Adipocyte (in vitro differentiated cells): ENCODE measurements at regions not wholly inside any gene's neighbourhood (a gene's known extent, or its start where the extent isn't known, plus 50 kb on each side); places are given as distances from the start of the nearest gene placed in this dataset.

ENCODE experiments used
- DNase-seq: peaks from one replicate; pipeline ENCODE4 v3.0.0-alpha.2; 2015; ENCODE audit warnings: low read depth
- H3K27me3 ChIP-seq: replicated peaks from 2 replicates; pipeline ENCODE4 v1.7.0; 2013; ENCODE audit warnings: mild to moderate bottlenecking, low read length, moderate library complexity; ENCODE audit not compliant: control insufficient read depth, insufficient read depth
- H3K36me3 ChIP-seq: 2 replicates; pipeline ENCODE4 v1.7.0; 2013; ENCODE audit warnings: low read length, mild to moderate bottlenecking, moderate library complexity; ENCODE audit not compliant: control insufficient read depth, insufficient read depth, severe bottlenecking
- H3K4me1 ChIP-seq: 2 replicates; pipeline ENCODE4 v1.7.0; 2013; ENCODE audit warnings: mild to moderate bottlenecking, low read length, moderate library complexity; ENCODE audit not compliant: control insufficient read depth, insufficient read depth
- H3K4me3 ChIP-seq: 2 replicates; pipeline ENCODE4 v1.7.0; 2013; ENCODE audit warnings: mild to moderate bottlenecking, low read length, moderate library complexity
- H3K9ac ChIP-seq: 2 replicates; pipeline ENCODE4 v1.7.0; 2013; ENCODE audit warnings: mild to moderate bottlenecking, low read length, moderate library complexity
- H3K9me3 ChIP-seq: 2 replicates; pipeline ENCODE4 v1.7.0; 2013; ENCODE audit warnings: mild to moderate bottlenecking, low read length, moderate library complexity; ENCODE audit not compliant: control insufficient read depth

DNA sequence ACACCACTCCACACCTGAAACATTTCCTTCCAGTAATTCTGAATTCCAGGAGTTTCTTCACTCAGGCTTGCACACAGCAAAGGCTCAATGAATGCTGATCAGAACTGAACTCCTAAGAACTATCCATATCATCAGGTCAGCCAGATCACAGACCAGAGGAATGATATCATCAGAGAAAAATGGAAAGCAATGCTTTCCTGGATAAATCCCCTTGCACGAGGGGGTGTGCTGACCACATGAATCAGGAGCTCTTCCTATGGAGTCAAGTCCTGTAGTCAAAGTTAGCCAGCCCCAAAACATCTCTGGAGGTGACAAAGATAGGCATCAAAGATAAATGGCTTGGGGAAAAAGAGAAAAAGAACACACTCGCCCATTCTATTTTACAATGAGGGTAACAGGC is 83.8 kb upstream of the ACVR2A start:
- no peak for DNase-seq

DNA sequence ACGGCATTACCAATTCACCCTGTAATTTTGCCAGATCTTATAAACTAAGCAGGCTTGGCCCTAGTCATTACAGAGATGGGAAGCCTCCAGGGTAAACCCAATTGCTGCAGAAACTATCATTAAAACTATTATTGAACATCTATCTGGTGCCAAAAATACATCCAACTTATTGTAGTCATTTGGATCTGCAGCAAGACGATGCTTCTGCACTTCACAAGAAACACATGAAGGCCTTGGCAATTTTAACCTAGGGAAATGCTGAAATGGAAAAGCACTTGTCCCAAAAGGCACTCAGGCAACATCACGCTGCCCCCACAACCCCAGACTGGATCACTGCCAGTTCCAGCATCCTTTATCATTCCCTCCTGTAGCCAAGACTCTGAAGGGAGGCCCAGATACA is 85.3 kb upstream of the ACVR2A start:
- DNase-seq: no peak
- Histone ChIP-seq H3K4me1 (no peaks in the 10 kb centered on the region), H3K4me3 (no peak overlapping the region), H3K36me3 (no peaks in the 10 kb centered on the region), H3K9me3 (no peaks in the 10 kb centered on the region), H3K27me3 (no peaks in the 10 kb centered on the region), H3K9ac (no peak overlapping the region)

More for the DNA sequence above, 83.8 kb upstream of the ACVR2A start:
- Histone ChIP-seq H3K4me3 (no peak overlapping the region), H3K36me3 (no peaks in the 10 kb centered on the region), H3K27me3 (no peaks in the 10 kb centered on the region), H3K9me3 (no peaks in the 10 kb centered on the region), H3K4me1 (no peaks in the 10 kb centered on the region), H3K9ac (no peak overlapping the region)

DNA sequence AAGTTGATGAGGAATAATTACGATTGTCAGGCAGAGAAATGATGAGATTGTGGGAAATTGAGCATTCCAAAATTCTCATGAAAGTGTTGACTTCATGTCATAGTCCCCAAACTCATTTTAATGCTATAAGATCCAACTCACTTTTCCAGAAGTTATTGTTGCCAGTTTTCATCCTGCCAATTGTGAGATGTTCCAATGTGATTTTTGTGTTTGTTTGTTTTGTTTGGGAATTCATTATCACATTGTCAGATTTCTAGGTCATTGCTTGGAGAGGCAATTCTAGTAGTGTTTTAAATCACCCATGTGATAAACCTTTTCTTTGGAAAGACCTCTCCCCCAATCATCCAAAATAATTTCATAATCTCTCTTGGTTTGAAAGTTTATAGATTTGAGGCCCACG is 86.0 kb upstream of the ACVR2A start:
- no peak overlapping the region for H3K9ac ChIP-seq
- H3K27me3 ChIP-seq: no peaks in the 10 kb centered on the region

DNA sequence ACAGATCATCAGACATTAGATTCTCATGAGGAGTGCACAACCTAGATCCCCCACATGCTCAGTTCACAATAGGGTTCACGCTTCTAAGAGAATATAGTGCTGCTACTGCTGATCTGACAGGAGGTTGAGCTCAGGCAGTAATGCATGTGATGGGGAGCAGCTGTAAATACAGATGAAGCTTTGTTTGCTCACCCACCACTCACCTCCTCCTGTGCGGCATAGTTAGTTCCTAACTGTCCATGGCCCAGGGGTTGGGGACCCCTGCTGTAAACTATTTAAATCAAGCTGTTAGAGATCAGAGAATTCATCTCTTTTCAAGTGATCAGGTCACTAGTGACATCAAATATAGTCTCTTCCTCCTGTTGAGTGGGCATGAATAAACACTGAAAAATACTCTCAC is 88.8 kb upstream of the ACVR2A start:
- Histone ChIP-seq H3K9ac (no peak overlapping the region), H3K36me3 (no peaks in the 10 kb centered on the region), H3K9me3 (no peaks in the 10 kb centered on the region), H3K4me3 (no peak overlapping the region), H3K4me1 (no peaks in the 10 kb centered on the region), H3K27me3 (no peaks in the 10 kb centered on the region)
- no peak for DNase-seq

More for the DNA sequence above, 86.0 kb upstream of the ACVR2A start:
- no peak overlapping the region for H3K4me3 ChIP-seq
- no peak for DNase-seq
- no peaks in the 10 kb centered on the region for H3K4me1 ChIP-seq
- H3K36me3 ChIP-seq: no peaks in the 10 kb centered on the region
- H3K9me3 ChIP-seq: no peaks in the 10 kb centered on the region

DNA sequence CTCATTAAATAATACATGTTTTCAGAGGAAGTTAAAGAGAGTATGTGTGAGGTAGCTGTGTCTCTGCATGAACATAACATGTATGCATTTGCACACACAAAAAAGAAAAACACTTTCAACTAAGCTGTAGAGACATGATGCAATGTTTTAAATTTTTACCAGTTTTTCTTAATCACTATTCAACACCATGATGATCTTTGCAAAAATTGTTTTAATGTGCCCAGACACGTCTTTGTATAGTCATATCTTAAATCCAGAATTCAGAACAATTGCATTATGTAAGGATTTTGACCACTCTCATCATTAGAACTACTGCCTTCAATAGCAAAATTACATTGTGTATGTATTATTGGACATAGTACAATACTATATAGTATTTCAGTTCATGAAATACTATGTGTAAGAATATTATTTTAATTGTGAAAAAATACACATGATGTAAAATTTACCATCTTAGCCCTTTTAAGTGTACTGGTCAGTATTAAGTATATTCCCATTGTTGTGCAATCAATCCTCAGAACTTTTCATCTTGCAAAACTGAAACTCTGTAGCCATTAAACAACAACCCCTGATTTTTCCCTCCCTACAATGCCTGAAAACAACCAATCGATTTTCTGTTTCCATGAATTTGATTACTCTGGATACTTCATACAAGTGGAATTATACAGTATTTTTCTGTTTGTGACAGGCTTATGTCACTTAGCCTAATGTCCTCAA is 104.5 kb upstream of the ACVR2A start:
- H3K9me3 ChIP-seq: no peaks in the 10 kb centered on the region
- H3K27me3 ChIP-seq: no peaks in the 10 kb centered on the region
- no peaks in the 10 kb centered on the region for H3K4me1 ChIP-seq
- H3K9ac ChIP-seq: no peak overlapping the region
- no peak for DNase-seq
- H3K36me3 ChIP-seq: no peaks in the 10 kb centered on the region
- no peak overlapping the region for H3K4me3 ChIP-seq

DNA sequence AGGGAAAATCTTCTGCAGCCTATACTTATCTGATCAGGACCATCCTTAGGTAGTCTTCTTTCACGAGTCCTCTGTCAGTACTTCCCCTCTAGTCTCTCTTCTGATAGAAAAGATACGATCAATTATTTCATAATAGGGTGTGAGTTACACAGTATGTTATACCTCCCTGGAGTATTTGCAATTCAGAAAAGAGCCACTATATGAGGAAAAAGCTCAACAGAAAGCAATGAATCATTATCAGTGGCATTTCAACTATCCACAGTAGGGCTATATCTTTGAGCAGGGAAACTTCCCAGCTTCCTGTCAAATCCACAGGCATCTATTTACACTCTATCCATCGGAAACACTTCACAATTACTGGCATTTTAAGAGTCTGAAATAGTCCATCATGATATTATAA is 105.3 kb upstream of the ACVR2A start:
- H3K27me3 ChIP-seq: no peaks in the 10 kb centered on the region
- no peak overlapping the region for H3K9ac ChIP-seq
- H3K9me3 ChIP-seq: peaks cover 5% of the 10 kb centered on the region
- no peaks in the 10 kb centered on the region for H3K36me3 ChIP-seq
- no peak for DNase-seq
- H3K4me1 ChIP-seq: no peaks in the 10 kb centered on the region
- H3K4me3 ChIP-seq: no peak overlapping the region

DNA sequence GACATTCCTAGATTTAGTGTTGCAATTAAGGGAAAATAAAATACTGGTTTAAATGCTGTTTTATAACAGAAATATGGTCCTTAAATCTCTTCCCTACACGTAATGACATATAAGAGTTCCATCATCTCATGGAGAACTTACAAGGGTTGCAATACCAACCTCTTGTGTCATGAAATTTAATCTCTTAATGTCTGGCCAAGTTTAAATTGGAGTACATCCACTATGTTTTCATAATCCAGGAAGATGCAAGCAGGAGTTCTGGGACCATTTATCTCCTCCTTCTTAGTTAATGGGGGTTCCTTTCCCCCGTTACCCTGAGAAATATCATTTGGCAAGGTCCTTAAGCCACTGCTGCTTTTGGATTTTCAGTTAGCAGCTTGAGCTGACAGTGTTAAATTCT is 126.0 kb upstream of the ACVR2A start:
- Histone ChIP-seq H3K27me3 (no peaks in the 10 kb centered on the region), H3K4me1 (no peaks in the 10 kb centered on the region), H3K36me3 (no peaks in the 10 kb centered on the region), H3K9ac (no peak overlapping the region), H3K4me3 (no peak overlapping the region), H3K9me3 (no peaks in the 10 kb centered on the region)
- no peak for DNase-seq

DNA sequence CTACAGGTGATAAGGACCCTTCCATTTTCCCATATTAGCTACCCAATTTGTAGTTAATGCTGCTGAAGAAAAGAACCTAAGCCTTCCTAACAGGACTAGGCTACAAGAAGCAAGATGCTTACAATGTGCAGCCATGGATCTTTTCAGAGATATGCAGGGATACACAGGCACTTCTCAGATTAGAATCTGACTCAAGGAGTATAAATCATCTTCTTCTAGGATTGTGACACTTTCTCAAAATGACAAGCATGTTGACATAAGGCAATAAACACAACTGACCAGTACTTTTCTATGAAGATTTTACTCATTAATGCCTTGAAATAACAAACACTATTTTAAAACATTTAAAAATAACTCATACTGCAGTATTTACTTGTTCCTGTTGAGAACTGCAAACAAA is 127.9 kb upstream of the ACVR2A start:
- Histone ChIP-seq H3K9me3 (no peaks in the 10 kb centered on the region), H3K4me1 (no peaks in the 10 kb centered on the region), H3K4me3 (no peak overlapping the region), H3K36me3 (no peaks in the 10 kb centered on the region), H3K27me3 (no peaks in the 10 kb centered on the region), H3K9ac (no peak overlapping the region)
- no peak for DNase-seq

DNA sequence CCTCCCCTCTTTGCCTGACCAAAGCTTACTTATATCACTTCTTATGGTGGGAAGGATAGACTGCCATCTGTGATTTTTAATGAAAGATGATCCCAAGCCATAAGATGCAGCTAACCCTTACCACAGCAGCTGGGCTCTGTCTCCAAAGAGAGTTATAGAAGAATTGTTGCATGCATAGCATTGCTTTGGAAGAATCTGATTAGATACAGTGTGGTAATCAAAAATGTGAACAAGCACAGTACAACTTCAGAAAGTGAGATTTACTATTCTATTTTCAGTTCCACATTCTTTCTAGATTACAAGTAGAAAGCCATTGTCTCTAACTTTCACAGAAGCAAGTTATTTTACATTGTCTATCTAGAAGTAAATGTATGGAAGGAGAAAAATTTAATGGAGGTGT is 129.0 kb upstream of the ACVR2A start:
- H3K4me1 ChIP-seq: no peaks in the 10 kb centered on the region
- no peak overlapping the region for H3K9ac ChIP-seq
- H3K27me3 ChIP-seq: no peaks in the 10 kb centered on the region
- no peak overlapping the region for H3K4me3 ChIP-seq
- H3K9me3 ChIP-seq: no peaks in the 10 kb centered on the region
- H3K36me3 ChIP-seq: no peaks in the 10 kb centered on the region
- no peak for DNase-seq

DNA sequence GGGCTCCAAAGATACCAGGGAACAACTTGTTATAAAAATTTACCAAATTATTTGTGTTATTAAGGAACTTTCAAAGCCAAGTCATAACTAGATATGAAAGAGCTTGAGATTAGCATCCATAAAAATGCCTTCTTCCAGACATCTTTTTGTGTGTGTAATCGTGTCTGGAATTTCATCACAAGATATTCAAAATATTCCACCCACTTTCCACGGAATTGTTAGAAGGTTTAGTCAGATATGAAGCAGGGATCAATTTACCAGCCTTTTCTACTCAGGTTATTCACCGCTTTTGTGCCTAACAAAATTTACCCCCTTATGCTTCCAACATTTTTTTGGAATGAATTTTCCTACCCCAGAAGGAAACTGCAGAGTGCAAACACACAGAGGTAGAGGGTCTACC is 130.2 kb upstream of the ACVR2A start:
- H3K9ac ChIP-seq: no peak overlapping the region
- no peaks in the 10 kb centered on the region for H3K36me3 ChIP-seq
- H3K4me1 ChIP-seq: no peaks in the 10 kb centered on the region
- no peaks in the 10 kb centered on the region for H3K27me3 ChIP-seq
- no peak for DNase-seq
- H3K4me3 ChIP-seq: no peak overlapping the region
- H3K9me3 ChIP-seq: no peaks in the 10 kb centered on the region

DNA sequence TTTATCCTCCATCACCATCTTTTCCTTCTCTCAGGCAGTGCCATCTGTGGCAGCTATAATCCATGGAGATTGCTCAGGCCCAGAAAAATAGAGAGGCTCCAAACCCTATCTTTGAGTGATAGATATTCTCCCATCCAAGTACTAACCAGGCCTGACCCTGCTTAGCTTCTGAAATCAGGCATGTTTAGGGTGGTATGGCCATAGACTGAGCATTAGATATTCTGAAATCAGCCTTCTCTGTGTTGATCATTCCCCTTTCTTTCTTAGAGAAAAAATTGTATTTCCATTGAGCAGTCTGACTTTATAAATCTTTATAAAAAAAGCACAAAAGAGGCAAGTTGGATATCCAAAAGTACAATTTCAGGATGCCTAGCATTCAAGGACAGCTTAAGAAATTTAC is 131.5 kb upstream of the ACVR2A start:
- no peaks in the 10 kb centered on the region for H3K9me3 ChIP-seq
- H3K27me3 ChIP-seq: no peaks in the 10 kb centered on the region
- no peak overlapping the region for H3K9ac ChIP-seq
- no peaks in the 10 kb centered on the region for H3K4me1 ChIP-seq
- no peak overlapping the region for H3K4me3 ChIP-seq
- no peaks in the 10 kb centered on the region for H3K36me3 ChIP-seq
- DNase-seq: no peak

DNA sequence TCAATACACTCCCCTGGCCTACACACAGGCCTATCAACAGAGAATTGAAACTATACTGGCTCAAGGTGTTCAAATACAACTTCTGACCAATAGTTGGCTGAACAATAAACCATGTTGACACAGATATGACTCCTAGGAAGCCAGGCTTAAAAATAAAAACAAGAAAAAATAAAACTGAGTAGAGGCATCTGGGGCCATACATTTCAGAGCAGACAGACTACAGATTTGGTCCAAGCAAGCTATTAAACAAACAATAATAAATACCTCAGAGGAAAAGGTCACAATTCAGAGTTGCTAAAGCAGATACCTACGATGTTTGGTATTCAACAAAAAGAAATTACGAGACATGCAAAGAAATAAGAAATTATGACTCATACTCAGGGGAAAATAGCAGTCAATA is 132.8 kb upstream of the ACVR2A start:
- Histone ChIP-seq H3K4me1 (no peaks in the 10 kb centered on the region), H3K36me3 (no peaks in the 10 kb centered on the region), H3K4me3 (no peak overlapping the region), H3K9ac (no peak overlapping the region), H3K27me3 (no peaks in the 10 kb centered on the region), H3K9me3 (no peaks in the 10 kb centered on the region)
- no peak for DNase-seq
